SJCRH30 (cell line): ENCODE measurements at regions not wholly inside any gene's neighbourhood (a gene's known extent, or its start where the extent isn't known, plus 50 kb on each side); places are given as distances from the start of the nearest gene placed in this dataset.
"Not testable (repeated sequence)": the region's sequence is repeated elsewhere in the genome, so short reads cannot be mapped to it uniquely, and the experiment has no call there.

ENCODE experiments used
- DNase-seq, 2 experiments: peaks; one replicate each; pipeline ENCODE4 v3.0.0-alpha.2; 2015 to 2020
- H3K27ac ChIP-seq: fragments of 250-450 bp; sonication (Bioruptor Pico); 2 replicates; pipeline ENCODE4 v1.5.1; 2020; ENCODE audit warnings: mild to moderate bottlenecking, moderate library complexity
- H3K27me3 ChIP-seq: fragments of 250-450 bp; sonication (Bioruptor Pico); 2 replicates; pipeline ENCODE4 v1.5.1; 2020; ENCODE audit warnings: mild to moderate bottlenecking, moderate library complexity
- H3K36me3 ChIP-seq: fragments of 250-450 bp; sonication (Bioruptor Pico); 2 replicates; pipeline ENCODE4 v1.5.1; 2020; ENCODE audit warnings: mild to moderate bottlenecking, moderate library complexity
- H3K4me1 ChIP-seq: fragments of 250-450 bp; sonication (Bioruptor Pico); 2 replicates; pipeline ENCODE4 v1.5.1; 2020; ENCODE audit warnings: mild to moderate bottlenecking, moderate library complexity
- H3K4me3 ChIP-seq: fragments of 250-450 bp; sonication (Bioruptor Pico); 2 replicates; pipeline ENCODE4 v1.5.1; 2020; ENCODE audit warnings: mild to moderate bottlenecking, moderate library complexity
- H3K9me3 ChIP-seq: fragments of 250-450 bp; sonication (Bioruptor Pico); replicated peaks from 2 replicates; pipeline ENCODE4 v1.5.1; 2020; ENCODE audit warnings: mild to moderate bottlenecking, moderate library complexity

DNA sequence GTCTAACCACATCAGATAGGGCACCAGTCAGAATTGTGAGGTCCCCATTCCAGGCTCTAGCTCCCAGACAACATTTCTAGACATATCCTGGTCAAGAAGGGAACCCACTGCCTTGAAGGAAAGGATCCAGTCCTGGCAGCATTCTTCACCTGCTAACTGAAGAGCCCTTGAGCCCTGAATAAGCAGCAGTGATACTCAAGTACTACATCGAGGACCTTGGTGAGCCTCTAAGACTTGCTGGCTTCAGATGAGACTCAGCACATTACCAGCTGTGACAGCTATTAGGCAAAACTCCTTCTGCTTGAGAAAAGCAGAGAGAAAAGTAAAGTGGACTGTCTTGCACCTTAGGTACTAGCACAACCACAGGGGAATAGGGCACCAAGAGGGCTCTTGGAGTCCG, 205.8 kb upstream of the F9 start:
- no peaks in the 10 kb centered on the region for H3K4me1 ChIP-seq
- no peak overlapping the region for H3K27ac ChIP-seq
- H3K4me3 ChIP-seq = no peak overlapping the region
- no peaks in the 10 kb centered on the region for H3K36me3 ChIP-seq
- H3K27me3 ChIP-seq = no peaks in the 10 kb centered on the region
- DNase-seq = no peak
- no peaks in the 10 kb centered on the region for H3K9me3 ChIP-seq

DNA sequence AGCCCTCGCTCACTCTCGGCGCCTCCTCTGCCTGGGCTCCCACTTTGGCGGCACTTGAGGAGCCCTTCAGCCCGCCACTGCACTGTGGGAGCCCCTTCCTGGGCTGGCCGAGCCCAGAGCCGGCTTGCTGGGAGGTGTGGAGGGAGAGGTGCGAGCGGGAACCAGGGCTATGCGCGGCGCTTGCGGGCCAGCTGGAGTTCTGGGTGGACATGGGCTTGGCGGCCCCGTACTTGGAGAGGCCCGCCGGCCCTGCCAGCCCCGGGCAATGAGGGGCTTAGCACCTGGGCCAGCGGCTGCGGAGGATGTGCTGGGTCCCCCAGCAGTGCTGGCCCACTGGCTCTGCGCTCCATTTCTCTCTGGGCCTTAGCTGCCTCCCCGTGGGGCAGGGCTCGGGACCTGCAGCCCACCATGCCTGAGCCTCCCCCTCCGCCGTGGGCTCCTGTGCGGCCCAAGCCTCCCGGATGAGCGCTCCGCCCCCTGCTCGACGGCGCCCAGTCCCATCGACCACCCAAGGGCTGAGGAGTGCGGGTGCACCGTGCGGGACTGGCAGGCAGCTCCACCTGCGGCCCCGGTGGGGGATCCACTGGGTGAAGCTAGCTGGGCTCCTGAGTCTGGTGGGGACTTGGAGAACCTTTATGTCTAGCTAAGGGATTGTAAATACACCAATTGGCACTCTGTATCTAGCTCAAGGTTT, 209.7 kb upstream of the F9 start:
- H3K36me3 ChIP-seq, H3K27me3 ChIP-seq, DNase-seq, H3K4me3 ChIP-seq, H3K9me3 ChIP-seq, H3K27ac ChIP-seq, H3K4me1 ChIP-seq: not testable (repeated sequence)

DNA sequence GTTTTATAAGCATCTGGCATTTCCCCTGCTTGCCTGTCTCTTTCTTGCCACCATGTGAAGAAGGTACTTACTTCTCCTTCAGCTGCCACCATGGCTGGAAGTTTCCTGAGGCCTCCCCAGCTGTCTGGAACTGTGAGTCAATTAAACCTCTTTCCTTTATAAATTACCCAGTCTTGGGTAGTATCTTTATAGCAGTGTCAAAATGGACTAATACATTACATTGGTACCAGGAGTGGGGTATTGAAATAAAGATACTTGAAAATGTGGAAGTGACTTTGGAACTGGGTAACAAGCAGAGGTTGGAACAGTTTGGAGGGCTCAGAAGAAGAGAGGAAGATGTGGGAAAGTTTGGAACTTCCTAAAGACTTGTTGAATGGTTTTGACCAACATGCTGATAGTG, 223.9 kb upstream of the F9 start:
- H3K27ac ChIP-seq, H3K4me1 ChIP-seq, H3K4me3 ChIP-seq, H3K36me3 ChIP-seq, DNase-seq, H3K9me3 ChIP-seq, H3K27me3 ChIP-seq: not testable (repeated sequence)

DNA sequence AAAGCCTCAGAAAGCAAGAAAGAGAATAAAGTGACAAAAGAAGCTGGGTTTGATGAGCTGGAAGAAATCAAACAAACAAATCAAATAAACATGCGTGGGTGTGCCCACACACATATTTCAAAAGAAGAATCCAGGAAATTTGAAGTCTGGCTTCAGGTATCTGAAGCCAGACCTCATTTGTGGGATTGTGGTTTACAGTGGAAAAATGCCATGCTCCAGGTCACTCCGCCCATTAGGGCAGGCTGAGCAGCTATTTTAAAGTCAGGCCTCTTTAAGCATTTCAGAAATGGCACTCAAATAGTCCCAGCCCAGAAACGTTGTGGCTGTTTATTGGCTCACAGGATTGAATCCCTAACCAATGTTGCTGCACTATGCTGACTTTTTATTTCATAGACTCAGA, 226.1 kb upstream of the F9 start:
- H3K27me3 ChIP-seq = no peaks in the 10 kb centered on the region
- H3K4me3 ChIP-seq = no peak overlapping the region
- H3K9me3 ChIP-seq = no peaks in the 10 kb centered on the region
- H3K27ac ChIP-seq = no peak overlapping the region
- no peak for DNase-seq
- no peaks in the 10 kb centered on the region for H3K4me1 ChIP-seq
- H3K36me3 ChIP-seq = no peaks in the 10 kb centered on the region

DNA sequence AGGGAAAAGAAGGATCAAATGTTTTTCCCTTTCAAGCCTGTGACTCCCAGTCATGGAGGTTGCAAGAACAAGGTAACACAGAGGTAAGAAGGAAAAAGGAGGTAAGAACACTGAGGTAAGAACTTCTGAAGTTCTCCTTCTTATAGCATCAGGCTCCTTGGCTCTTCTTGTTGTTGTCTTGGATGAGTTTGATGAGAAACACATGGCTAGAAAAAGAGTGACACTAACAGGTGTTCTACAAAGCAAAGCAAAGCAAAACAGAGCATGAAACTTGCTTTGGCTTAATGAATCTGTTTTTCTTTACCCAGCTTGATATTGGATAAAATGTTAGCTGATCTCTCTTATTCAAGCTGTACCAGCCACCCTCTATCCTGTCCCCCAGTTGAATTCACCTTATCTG, 231.2 kb upstream of the F9 start:
- no peaks in the 10 kb centered on the region for H3K9me3 ChIP-seq

DNA sequence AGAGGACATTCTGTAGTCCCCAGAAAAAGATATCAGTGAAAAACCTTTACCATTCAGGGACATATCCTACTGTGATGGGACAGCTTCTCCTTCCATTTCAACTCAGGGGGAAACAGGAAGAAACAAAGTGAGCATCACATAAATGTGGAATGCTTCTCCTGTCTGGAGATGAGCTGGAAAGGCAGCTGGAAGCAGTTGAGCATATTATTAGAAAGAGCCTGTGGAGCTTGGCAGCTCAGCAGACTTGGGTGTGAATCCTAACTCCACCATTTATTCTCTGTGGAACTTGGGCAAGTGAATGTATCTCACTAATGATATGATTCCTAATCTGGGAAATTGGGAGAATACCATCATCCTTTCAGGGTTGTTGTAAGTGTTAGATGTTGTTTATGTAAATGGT, 232.1 kb upstream of the F9 start:
- no peaks in the 10 kb centered on the region for H3K36me3 ChIP-seq
- H3K9me3 ChIP-seq = no peaks in the 10 kb centered on the region
- DNase-seq = peak in 1 of 2 experiments; percentile 5
- no peaks in the 10 kb centered on the region for H3K4me1 ChIP-seq
- no peaks in the 10 kb centered on the region for H3K27me3 ChIP-seq
- H3K4me3 ChIP-seq = no peak overlapping the region
- no peak overlapping the region for H3K27ac ChIP-seq

More for the DNA sequence above, 231.2 kb upstream of the F9 start:
- no peaks in the 10 kb centered on the region for H3K4me1 ChIP-seq
- no peaks in the 10 kb centered on the region for H3K27me3 ChIP-seq
- no peaks in the 10 kb centered on the region for H3K36me3 ChIP-seq
- H3K27ac ChIP-seq = no peak overlapping the region
- DNase-seq = peak in 1 of 2 experiments; percentile 18
- no peak overlapping the region for H3K4me3 ChIP-seq

DNA sequence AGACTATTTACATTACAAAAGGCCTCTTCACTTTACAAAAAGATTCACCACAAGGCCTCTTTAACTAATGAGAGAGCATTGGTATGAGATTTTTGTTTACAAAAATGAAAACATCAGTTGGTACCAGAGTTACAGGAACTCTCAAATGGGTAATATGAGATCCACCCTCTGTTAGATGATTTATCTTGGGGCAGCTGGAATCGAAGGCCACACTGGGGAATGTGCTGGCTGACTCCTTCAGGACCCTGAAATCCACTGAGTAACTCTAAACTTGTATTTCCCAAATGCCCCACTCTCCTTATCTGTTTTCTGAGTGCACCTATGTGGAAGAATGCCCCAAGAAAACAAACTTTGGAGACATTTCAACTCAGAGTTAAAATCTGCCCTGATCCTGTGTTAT, 232.9 kb upstream of the F9 start:
- Histone ChIP-seq H3K4me1 (no peaks in the 10 kb centered on the region), H3K36me3 (no peaks in the 10 kb centered on the region), H3K9me3 (no peaks in the 10 kb centered on the region), H3K4me3 (no peak overlapping the region), H3K27me3 (no peaks in the 10 kb centered on the region), H3K27ac (no peak overlapping the region)
- DNase-seq = peak; percentile 4 to 49

DNA sequence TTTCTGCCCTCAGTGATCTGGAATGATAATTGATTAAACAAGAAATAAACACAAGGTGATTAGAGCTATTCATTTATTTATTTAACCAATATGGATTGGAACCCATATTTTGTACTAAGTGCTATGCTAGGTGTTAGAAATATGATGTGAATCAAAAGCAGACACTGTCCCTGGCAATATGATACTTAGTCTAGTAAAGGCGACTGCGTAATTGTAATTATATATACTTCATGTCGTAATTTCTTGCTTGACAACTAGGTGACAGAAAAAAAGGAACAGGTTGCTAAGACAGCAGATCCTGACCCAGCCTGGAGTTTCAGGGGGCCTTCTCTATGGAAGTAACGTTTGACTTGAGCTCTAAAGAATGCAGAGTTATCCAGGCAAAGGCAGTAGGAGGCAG, 236.5 kb upstream of the F9 start:
- Histone ChIP-seq H3K27me3 (no peaks in the 10 kb centered on the region), H3K4me3 (no peak overlapping the region), H3K9me3 (no peaks in the 10 kb centered on the region), H3K4me1 (no peaks in the 10 kb centered on the region), H3K36me3 (no peaks in the 10 kb centered on the region), H3K27ac (no peak overlapping the region)
- DNase-seq = no peak

DNA sequence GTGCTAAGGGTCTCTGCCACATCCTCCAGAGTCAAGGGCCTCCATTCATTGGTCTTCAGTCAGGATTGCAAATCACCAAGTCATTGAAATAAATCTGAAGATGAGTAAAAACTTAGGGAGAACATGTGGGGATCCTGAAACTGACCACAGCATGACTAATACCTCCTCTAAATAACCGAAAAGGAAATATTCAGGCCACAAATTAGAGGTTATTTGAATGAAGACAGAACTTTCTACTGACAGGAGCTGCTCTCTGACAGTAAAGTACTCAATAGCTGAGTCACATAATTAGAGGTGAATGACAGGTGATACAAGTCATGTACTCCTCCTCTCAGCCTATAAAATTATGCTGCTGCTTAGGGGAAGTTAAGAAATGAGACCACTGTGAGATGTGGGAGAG, 240.2 kb upstream of the F9 start:
- DNase-seq = no peak
- Histone ChIP-seq H3K4me3 (no peak overlapping the region), H3K36me3 (no peaks in the 10 kb centered on the region), H3K27ac (no peak overlapping the region), H3K9me3 (no peaks in the 10 kb centered on the region), H3K27me3 (no peaks in the 10 kb centered on the region), H3K4me1 (no peaks in the 10 kb centered on the region)

DNA sequence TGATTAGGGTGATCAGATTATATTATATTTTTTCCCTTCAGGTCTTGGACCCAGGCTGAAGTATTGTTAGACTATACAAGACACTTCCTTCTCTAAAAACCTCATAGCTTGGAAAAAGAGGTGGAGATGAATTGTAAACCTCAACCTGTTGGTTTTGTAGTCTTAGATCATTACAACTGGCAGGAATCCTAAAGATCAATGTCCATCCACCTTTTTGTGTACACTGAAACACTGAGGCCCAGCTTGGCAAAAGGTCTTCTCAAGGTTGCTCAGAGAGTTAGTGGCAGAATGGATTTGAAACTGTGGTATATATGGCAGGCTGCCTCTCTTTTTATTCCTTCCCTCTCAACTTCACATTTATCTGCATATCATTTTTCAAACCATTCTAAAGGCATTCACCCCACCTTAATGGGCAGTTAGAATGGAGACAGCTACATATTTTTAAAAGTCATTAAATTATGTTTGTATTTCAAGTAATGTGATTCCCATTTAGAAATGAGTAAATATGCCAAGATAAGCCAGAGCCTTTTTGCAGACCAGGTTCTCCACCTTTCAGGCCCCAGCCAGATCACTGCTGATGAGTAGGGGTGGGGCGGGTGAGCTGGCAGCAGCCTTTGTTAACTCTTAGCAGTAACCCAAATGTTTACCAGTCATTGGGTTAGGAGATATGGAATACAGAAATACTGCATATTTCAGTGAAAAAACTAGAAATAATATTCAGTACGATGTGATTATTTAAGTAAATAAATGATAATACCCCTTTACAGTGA, 243.2 kb upstream of the F9 start:
- Histone ChIP-seq H3K27ac (no peak overlapping the region), H3K4me1 (no peaks in the 10 kb centered on the region), H3K27me3 (no peaks in the 10 kb centered on the region), H3K36me3 (no peaks in the 10 kb centered on the region), H3K4me3 (no peak overlapping the region), H3K9me3 (no peaks in the 10 kb centered on the region)
- no peak for DNase-seq

DNA sequence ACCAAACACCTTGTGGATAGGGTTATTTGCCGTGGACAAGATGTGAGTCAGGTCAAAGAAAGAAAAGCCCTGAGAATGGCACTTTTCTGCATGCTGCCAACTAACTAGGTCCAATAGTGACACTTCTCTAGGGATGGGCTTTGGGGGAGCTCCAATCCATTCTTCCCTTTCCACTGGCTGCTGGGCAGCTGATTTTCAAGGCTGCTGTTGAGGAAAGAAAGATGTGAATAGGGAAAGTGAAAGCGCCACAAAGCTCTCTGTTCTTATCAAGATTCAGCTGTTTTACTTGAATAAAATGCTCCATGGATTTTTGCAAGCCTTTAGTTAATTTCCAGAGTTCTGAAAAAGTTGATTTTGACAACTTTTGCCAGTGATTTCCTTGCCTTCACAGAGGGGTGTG, 244.2 kb upstream of the F9 start:
- no peak for DNase-seq
- no peaks in the 10 kb centered on the region for H3K9me3 ChIP-seq
- no peak overlapping the region for H3K27ac ChIP-seq
- no peaks in the 10 kb centered on the region for H3K36me3 ChIP-seq
- H3K27me3 ChIP-seq = no peaks in the 10 kb centered on the region
- no peak overlapping the region for H3K4me3 ChIP-seq
- no peaks in the 10 kb centered on the region for H3K4me1 ChIP-seq

DNA sequence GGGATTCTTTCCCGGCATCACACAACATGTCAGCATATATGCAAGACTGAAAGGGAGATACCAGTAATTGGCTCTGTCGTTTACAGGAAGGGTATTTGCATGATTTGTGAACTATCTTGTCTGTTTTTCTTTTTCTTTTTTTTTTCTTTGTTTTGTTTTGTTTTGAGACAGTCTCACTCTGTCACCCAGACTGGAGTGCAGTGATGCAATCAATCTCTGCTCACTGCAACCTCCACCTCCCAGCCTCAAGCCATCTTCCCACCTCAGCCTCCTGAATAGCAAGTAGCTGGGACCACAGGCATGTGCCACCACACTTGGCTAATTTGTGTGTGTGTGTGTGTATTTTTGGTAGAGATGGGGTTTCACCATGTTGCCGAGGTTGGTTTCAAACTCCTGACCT, 262.7 kb upstream of the F9 start:
- Histone ChIP-seq H3K4me3 (no peak overlapping the region), H3K27me3 (no peaks in the 10 kb centered on the region), H3K4me1 (no peaks in the 10 kb centered on the region), H3K9me3 (no peaks in the 10 kb centered on the region), H3K36me3 (no peaks in the 10 kb centered on the region), H3K27ac (no peak overlapping the region)
- DNase-seq = no peak

DNA sequence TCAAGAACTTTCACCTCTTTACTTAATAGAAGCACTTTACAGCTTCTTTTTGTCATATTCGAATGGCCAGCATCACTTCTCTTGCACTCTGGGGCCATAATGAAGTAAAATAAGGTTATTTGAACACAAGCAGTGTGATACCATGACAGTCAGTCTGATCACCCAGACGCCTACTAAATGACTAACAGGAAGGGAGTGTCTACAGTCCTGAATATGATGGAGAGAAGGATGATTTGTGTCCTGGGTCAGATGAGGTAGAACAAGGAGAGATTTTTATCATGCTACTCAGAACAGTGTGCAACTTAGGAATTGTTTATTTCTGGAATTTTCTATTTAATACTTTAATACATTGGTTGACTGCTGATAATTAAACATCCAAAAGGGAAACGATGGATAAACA, 284.2 kb upstream of the F9 start:
- H3K27ac ChIP-seq = no peak overlapping the region
- H3K27me3 ChIP-seq = no peaks in the 10 kb centered on the region
- H3K4me1 ChIP-seq = no peaks in the 10 kb centered on the region
- H3K9me3 ChIP-seq = no peaks in the 10 kb centered on the region
- DNase-seq = no peak
- H3K36me3 ChIP-seq = no peaks in the 10 kb centered on the region
- no peak overlapping the region for H3K4me3 ChIP-seq

DNA sequence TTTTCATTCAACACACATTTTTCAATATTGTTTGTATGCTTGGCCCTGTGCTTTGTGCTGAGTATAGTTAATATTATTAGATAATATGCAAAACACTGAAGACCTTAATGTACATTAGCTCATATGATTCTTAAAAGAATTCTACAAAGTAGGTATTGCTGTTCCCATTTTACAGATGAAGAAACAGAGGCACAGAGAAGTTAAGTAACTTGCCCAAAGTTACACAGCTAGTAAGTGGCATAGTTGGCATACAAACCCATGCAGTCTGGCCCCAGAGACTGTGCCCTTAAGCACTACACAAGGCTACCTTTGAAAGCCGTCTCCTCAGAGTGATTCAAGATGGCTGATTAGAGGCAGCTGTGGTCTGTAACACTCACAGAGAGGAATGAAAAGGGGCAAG, 293.4 kb upstream of the F9 start:
- Histone ChIP-seq H3K27me3 (no peaks in the 10 kb centered on the region), H3K4me1 (no peaks in the 10 kb centered on the region), H3K36me3 (no peaks in the 10 kb centered on the region), H3K9me3 (no peaks in the 10 kb centered on the region), H3K27ac (no peak overlapping the region), H3K4me3 (no peak overlapping the region)
- DNase-seq = no peak

DNA sequence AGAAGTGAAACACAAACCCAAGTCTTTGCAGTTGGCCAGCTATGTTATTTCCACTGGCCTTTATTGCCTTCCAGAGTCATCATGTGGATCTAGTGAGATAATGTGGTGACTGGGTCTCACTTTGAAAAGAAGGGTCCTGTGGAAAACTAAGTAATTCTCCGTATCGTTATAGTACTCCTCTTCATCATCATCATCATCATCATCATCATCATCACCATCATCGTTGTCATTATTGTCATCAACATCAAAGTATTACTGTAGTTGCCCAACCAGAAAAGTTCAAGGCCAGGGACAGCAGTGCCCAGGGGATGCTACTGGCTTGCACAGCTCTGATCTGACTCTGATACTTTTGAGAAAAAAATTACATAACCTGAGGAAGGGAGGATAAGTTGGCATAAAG, 295.6 kb upstream of the F9 start:
- no peaks in the 10 kb centered on the region for H3K4me1 ChIP-seq
- H3K27me3 ChIP-seq = no peaks in the 10 kb centered on the region
- no peak overlapping the region for H3K27ac ChIP-seq
- no peak overlapping the region for H3K4me3 ChIP-seq
- no peaks in the 10 kb centered on the region for H3K36me3 ChIP-seq
- no peak for DNase-seq
- no peaks in the 10 kb centered on the region for H3K9me3 ChIP-seq
